Activated effector memory CD4-positive, alpha-beta T cell treated with anti-CD3 and anti-CD28 coated beads, Interleukin-2, amount 50 U/mL, for 16 hours (primary cell): ENCODE measurements at regions not wholly inside any gene's neighbourhood (a gene's known extent, or its start where the extent isn't known, plus 50 kb on each side); places are given as distances from the start of the nearest gene placed in this dataset.

Experiments used
- DNase-seq: peaks from one replicate; pipeline ENCODE4 v3.0.0-alpha.2; 2020

DNA sequence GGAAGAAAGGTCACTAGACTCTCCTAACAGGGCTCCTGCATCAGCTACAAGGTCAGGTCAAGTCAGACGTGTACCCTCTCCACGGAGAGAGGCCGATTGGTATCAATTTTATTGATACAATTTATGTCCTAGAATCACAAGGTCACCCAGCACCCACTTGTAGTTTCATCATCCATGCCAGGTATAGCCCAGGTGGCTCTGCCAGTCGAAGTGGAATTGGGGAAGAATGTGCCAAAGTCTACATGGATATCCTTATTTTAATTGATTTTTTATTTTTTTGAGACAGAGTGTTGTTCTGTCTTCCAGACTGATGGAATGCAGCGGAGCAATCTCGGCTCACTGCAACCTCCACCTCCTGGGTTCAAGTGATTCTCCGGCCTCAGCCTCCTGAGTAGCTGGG lies 334.1 kb downstream of the SHANK2 start:
- DNase-seq = peak; percentile 17

GRCh38 chr11:70921804-70922203 lies 330.6 kb downstream of the SHANK2 start:
- DNase-seq = no peak

GRCh38 chr11:70924108-70924507 lies 328.3 kb downstream of the SHANK2 start:
- DNase-seq = no peak

DNA sequence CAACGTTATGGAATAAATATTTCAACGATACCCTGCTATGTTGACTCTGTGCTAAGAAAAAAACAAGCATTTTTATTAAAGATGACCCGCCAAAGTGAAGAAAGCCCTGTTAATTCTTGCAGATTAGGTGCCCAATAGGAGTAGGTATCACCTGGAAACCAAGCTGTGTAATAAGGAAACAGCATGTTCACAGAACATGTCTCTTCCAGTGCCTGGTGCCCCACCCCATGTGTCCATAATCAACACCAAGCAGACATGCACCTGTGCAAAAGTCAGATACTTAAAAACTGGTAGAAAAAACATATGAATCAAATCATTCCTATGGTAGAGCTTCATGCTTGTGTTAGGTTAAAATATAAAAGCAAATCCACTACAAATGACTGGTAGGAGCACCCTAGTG lies 327.1 kb downstream of the SHANK2 start:
- DNase-seq = no peak

- no peak for DNase-seq
Observed at GRCh38 chr11:70926543-70927201, 325.7 kb downstream of the SHANK2 start.

GRCh38 chr11:70928854-70929598 lies 323.4 kb downstream of the SHANK2 start:
- no peak for DNase-seq

DNA sequence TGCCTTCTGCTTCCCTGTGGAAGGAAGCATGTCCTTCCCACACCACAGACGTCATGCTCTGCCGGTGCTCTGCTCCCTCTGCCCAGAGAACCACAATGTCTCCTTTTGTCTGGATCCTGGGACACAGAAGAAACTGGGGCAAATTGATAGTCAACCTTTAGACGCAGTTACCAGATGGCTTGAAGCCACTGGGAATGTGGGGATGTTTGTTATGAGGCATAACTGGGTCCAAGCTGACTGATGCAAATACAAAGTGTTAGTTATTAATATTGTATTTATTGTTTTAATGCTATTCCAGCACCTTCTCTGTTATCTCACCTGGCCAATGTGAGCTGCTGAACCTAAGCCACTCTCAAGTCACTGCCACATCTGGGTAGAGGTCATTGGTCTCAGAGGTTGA lies 322.2 kb downstream of the SHANK2 start:
- no peak for DNase-seq

DNA sequence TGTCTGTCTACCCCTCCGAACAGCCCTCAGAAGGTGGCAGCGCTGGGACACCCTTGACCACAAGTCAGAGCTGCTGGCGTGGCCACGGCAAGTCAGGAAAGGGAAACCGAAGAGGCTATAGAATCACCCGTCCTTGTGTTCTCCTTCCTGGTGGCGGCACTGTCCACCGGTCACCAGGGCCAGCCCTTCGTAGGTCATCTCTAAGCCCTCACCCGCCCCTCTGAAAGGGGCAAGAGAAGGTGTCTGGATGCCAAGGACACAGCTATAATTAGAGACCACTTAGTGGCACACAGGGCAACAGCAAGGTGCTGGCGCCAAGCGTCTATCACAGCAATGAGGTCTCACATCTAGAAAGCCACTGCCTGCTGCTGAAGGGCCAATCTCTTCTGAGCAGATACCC lies 320.9 kb downstream of the SHANK2 start:
- DNase-seq = no peak

- no peak for DNase-seq
Observed at GRCh38 chr11:70933981-70934583, 318.3 kb downstream of the SHANK2 start.

GRCh38 chr11:70935006-70935768 lies 317.2 kb downstream of the SHANK2 start:
- no peak for DNase-seq

- DNase-seq = no peak
Observed at GRCh38 chr11:70942593-70942992, 309.8 kb downstream of the SHANK2 start.

DNA sequence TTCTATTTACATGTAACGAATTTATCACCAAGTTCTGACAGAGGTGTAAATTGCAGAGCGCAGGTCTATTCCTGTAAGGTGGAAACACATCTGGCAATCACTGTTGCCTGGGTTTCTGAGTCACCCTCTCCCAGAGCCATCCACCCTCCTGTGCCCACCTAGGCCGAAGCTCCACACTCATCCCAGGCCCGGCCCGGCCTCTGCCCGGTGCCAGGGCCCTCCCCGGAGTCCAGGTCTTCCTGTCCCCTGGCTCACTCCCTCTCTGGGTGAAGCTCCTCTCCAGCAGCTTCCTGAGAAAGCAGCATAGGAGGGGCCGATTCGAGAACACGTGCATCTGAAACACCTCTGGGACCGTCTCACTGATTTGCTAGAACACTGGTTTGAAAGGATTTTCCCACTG lies 308.2 kb downstream of the SHANK2 start:
- no peak for DNase-seq

DNA sequence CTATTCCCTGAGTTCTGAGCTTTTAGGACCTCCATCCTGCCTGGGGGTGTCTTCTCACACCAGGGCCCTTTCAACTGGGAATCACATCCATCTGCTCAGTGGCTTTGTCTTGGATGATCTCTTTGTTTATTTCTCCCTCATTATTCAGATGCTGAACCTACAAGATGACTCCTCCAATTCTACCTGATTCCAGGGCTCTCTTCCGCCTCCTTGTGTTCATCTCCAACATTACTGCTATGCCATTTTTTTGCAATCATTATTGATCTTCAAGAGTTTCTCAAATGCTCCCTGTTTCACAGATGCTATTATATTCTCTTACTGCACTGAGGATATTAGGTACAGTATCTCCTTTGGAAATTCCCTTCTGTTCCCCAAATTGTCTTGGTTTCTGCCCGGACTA lies 307.7 kb downstream of the SHANK2 start:
- DNase-seq = no peak

GRCh38 chr11:70948398-70948797 lies 304.0 kb downstream of the SHANK2 start:
- DNase-seq = no peak

DNA sequence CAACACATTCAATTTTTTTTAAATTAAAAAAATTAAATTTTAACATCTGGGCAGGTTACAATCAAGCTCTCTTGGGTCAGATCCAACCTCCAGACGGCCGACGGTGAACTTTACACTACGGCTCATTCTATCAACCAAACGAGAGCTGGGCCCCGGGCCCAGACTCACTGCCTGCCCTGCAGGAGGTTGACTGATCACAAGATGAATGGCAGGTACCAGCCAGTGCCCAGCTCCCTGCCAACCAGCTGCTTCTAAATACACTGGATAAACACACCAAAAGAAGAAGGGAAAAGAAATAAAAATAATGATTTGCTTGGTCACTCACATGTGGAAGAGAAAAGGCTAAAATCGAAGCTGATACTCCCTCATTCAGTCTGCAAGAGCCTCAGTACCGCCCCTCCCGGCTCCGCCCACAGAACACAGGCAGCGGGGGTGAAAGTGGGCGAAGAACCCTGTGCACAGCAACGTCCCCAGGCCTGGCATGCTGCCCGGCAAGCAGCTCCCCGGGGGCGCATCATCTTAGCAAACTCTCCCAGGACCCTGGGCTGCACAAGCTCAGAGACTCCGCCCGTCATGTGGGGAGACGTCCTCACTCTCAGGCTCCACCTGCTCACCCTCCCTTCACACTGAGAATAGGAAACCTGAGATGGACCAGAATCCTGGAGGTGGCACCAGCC lies 303.4 kb downstream of the SHANK2 start:
- no peak for DNase-seq

GRCh38 chr11:70951139-70951804 lies 301.1 kb downstream of the SHANK2 start:
- DNase-seq = no peak

DNA sequence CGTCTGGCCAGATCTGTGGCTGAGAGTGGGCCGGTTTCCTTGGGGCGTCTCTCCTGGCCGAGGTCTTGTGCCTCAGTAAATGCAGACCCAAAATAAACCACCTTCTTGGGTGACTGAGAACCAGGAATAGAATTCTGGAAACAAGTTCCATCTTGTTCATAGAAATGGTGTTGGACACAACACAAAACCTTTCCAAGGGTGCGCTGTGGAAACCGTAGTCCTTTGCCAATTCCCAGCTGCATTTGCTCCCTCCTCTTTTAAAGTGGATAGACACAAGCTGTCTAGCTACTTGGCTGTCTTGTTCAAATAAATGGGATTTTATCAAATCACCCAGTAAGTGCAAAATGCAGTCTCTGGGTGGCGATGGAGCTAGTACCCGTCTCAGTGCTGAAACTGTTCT lies 300.2 kb downstream of the SHANK2 start:
- DNase-seq = no peak

- no peak for DNase-seq
Observed at GRCh38 chr11:70953720-70954119, 298.7 kb downstream of the SHANK2 start.

- DNase-seq = no peak
Observed at GRCh38 chr11:70954471-70954870, 297.9 kb downstream of the SHANK2 start.
